Memory B cell (primary cell): ENCODE measurements at regions not wholly inside any gene's neighbourhood (a gene's known extent, or its start where the extent isn't known, plus 50 kb on each side); places are given as distances from the start of the nearest gene placed in this dataset.
"Not testable (repeated sequence)": the region's sequence is repeated elsewhere in the genome, so short reads cannot be mapped to it uniquely, and the experiment has no call there.

Source experiments
- ATAC-seq: fragments of 150-1000 bp; cut with Tn5 transposase; 2 replicates; pipeline ENCODE4 v1.10.0; 2021; ENCODE audit warnings: low read depth, mild to moderate bottlenecking, moderate library complexity
- DNase-seq, 2 donors: peaks; one replicate each; pipeline ENCODE4 v3.0.0; 2022; ENCODE audit warnings: low spot score in 2 of 2
- H3K27ac Mint-ChIP-seq: one replicate; pipeline ENCODE4 v1.8.0; 2022; ENCODE audit warnings: mild to moderate bottlenecking, moderate library complexity, mixed read lengths
- H3K27me3 Mint-ChIP-seq: one replicate; pipeline ENCODE4 v1.8.0; 2022; ENCODE audit warnings: mixed read lengths
- H3K36me3 Mint-ChIP-seq: one replicate; pipeline ENCODE4 v1.8.0; 2022; ENCODE audit warnings: mild to moderate bottlenecking, mixed read lengths
- H3K4me1 Mint-ChIP-seq: one replicate; pipeline ENCODE4 v1.8.0; 2022; ENCODE audit warnings: mixed read lengths
- H3K4me3 Mint-ChIP-seq: one replicate; pipeline ENCODE4 v1.8.0; 2022; ENCODE audit warnings: mild to moderate bottlenecking, moderate library complexity, mixed read lengths
- H3K9me3 Mint-ChIP-seq: one replicate; pipeline ENCODE4 v1.8.0; 2022; ENCODE audit warnings: mixed read lengths

DNA sequence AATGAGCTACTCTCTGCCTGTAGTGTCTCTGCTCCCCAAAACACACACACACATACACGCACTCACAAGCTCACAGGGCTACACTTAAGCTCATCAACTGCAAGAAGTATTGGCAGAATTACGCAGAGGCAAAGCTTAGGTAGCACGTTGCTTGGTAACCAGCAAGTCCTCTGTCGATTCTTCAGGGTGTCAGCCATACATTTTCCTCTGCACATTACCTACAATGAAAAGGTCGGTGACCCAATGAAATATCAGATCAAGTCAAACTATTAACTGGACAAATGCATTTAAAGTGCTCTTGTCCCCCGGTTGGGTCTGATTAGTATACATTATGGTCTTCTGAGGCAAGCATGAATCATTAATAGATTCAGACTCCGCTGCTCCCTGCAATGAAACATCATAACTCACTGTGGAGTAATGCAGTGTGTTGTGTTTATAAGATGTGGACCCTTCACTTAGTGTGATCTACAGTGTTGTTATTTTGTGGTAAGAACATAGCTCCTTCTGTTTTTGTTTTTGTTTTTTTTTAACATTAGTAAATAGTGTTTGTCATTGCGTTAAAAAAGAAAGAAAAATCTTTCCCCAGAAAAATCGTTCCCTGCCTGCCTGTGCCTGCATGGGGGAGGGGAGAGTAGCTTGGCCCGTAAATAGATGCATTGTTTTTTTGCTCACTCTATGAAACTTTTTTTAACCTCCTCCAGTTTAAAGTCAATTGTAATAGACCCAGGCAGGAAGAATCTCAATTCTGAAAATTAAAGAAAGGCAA, 325.5 kb downstream of the SFMBT2 start:
- no peaks in the 10 kb centered on the region for H3K4me1 Mint-ChIP-seq
- peaks cover 7% of the 10 kb centered on the region for H3K27me3 Mint-ChIP-seq
- H3K9me3 Mint-ChIP-seq = no peaks in the 10 kb centered on the region
- H3K27ac Mint-ChIP-seq = no peak overlapping the region
- DNase-seq (no peak), ATAC-seq (no peak)
- H3K4me3 Mint-ChIP-seq = no peak overlapping the region
- H3K36me3 Mint-ChIP-seq = no peaks in the 10 kb centered on the region

DNA sequence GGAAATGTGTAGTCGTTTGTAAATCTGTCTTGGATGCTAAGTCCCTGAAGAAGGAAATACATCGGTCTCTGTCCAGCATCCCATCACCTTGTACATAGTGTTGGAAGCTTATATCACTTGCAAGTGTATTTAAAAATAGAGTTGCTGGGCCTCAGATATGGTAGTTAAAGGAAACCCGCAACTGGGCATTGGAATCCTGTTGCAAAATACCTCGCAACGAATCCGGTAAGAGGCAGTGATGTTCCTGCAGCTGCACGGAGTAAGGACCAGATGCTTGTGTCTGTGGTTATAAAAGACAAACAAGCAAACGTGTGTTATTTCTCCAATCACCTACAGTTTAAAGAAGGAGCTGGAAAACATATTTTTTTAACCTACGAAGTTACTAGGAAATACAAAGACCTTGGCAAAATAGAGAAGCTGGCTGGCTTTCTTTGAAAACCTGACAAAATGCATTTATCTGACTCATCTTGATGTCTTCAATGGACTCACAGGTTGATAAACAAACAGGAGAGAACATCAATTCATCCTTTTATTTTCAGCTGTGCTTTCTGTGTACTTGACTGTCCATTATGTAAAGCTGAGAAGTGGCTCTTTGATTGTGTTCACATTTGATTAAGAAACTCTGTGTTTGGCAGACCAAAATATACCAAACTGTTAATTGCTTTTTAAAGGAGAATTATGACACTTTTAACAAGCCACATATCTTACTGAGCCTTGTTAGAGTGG, 326.4 kb downstream of the SFMBT2 start:
- Mint-ChIP-seq H3K27me3 (peaks cover 7% of the 10 kb centered on the region), H3K4me3 (no peak overlapping the region), H3K27ac (no peak overlapping the region), H3K4me1 (no peaks in the 10 kb centered on the region), H3K36me3 (no peaks in the 10 kb centered on the region), H3K9me3 (no peaks in the 10 kb centered on the region)
- ATAC-seq = no peak
- no peak for DNase-seq

DNA sequence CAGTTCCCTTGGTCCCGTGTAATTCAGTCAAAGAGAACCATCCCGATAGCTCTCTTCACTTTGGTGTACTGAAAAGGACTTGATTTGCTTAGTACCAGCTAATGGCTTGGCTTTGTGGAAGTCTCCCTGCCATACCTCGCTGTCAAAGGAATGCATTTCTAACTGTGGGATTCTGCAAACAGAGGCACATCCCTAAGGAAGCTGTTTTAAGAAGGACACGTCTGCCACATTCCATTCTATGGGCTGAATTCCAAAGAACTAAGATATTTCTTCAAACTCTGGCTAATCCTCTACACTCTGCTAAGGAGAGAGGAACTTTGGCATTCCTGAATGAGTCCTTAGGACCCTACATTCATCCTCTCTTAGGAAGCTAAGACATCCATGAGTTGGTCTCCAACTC, 327.9 kb downstream of the SFMBT2 start:
- no peaks in the 10 kb centered on the region for H3K36me3 Mint-ChIP-seq
- no peak for DNase-seq
- no peak for ATAC-seq
- H3K4me1 Mint-ChIP-seq = no peaks in the 10 kb centered on the region
- no peaks in the 10 kb centered on the region for H3K9me3 Mint-ChIP-seq
- H3K4me3 Mint-ChIP-seq = no peak overlapping the region
- H3K27ac Mint-ChIP-seq = no peak overlapping the region
- H3K27me3 Mint-ChIP-seq = peaks cover 9% of the 10 kb centered on the region

DNA sequence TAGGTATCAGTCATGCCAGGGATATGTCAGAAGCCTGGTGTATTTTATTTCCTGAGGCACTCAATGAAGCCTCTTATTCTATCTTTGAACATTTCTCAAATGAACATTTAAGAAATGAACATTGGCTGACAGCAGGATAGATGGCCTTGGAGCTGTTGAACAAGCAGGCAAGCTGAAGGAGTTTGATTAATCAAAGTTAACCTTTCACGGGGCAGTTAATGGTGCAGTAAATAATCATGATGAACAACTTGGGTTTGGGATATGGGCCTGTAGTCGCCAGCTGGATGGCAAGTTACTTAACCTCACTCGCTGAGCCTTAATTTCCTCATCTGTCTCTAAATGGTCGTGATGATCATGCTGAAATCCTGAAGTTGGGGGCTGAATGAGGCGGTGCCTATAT, 333.0 kb downstream of the SFMBT2 start:
- no peaks in the 10 kb centered on the region for H3K4me1 Mint-ChIP-seq
- H3K9me3 Mint-ChIP-seq = no peaks in the 10 kb centered on the region
- no peaks in the 10 kb centered on the region for H3K36me3 Mint-ChIP-seq
- H3K4me3 Mint-ChIP-seq = no peak overlapping the region
- ATAC-seq = no peak
- DNase-seq = no peak
- peaks cover 19% of the 10 kb centered on the region for H3K27me3 Mint-ChIP-seq
- no peak overlapping the region for H3K27ac Mint-ChIP-seq

DNA sequence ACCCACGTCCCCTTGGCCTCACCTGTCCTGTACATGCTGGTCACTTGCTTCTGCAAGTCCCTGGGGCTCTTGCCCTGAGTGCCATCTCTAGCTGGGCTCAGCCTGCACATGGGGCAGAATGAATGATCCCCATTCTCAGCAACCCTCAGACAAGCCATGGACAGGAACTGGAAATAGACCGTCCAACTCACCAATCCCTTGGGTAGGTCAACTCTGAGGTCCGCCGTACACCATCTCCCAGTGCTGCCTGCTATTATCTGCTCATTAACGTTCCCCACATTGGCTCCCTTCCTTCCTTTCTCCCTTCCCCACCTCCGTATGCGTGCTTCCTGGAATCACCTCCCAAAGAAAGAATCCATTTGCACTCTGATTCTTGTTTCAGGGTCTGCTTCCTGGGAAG, 335.0 kb downstream of the SFMBT2 start:
- ATAC-seq = no peak
- no peaks in the 10 kb centered on the region for H3K36me3 Mint-ChIP-seq
- H3K4me1 Mint-ChIP-seq = no peaks in the 10 kb centered on the region
- no peak overlapping the region for H3K4me3 Mint-ChIP-seq
- H3K27me3 Mint-ChIP-seq = peaks cover 19% of the 10 kb centered on the region
- H3K9me3 Mint-ChIP-seq = no peaks in the 10 kb centered on the region
- no peak for DNase-seq
- H3K27ac Mint-ChIP-seq = no peak overlapping the region

DNA sequence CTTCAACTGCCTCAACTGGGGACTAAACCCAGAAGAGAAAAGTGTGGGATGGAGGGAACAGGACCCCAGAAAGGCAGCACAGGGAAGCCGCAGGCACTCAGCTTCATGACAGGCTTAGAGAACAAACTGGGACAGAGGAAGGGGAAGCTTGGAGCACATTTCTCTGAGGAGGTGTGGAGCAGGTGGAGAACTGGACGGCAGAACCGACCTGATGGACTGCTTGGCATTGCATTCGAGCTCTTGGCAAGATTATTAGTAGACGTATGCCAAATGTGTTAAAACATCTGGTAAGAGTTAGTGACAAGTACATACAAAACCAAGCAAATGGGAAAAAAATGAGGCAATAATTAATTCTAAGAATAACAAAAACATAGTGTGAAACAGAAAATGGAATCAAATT, 335.7 kb downstream of the SFMBT2 start:
- H3K4me3 Mint-ChIP-seq = no peak overlapping the region
- H3K36me3 Mint-ChIP-seq = no peaks in the 10 kb centered on the region
- peaks cover 18% of the 10 kb centered on the region for H3K27me3 Mint-ChIP-seq
- DNase-seq = no peak
- H3K27ac Mint-ChIP-seq = no peak overlapping the region
- H3K4me1 Mint-ChIP-seq = no peaks in the 10 kb centered on the region
- no peaks in the 10 kb centered on the region for H3K9me3 Mint-ChIP-seq
- ATAC-seq = no peak

DNA sequence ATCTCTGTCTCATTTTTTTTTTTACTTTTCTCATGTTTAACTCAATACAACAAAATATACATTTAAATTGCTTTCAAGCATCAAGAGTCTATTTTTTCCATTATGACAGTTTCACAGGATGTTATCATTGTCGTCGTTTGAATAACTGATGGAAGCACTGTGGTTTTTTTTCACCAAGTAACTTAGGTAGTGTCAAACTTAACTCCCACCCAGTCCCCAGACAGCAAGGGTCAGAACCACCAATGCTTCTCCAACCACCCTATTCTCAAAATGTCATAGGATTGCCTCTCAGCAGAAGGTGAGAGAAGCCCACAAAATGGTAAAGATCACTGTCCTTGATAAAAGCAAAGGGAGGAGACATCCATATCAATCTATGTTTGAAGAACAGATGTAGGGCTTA, 339.4 kb downstream of the SFMBT2 start:
- Mint-ChIP-seq H3K9me3 (no peaks in the 10 kb centered on the region), H3K27ac (no peak overlapping the region), H3K4me1 (no peaks in the 10 kb centered on the region), H3K36me3 (no peaks in the 10 kb centered on the region), H3K4me3 (no peak overlapping the region), H3K27me3 (peaks cover 17% of the 10 kb centered on the region)
- no peak for ATAC-seq
- DNase-seq = no peak

DNA sequence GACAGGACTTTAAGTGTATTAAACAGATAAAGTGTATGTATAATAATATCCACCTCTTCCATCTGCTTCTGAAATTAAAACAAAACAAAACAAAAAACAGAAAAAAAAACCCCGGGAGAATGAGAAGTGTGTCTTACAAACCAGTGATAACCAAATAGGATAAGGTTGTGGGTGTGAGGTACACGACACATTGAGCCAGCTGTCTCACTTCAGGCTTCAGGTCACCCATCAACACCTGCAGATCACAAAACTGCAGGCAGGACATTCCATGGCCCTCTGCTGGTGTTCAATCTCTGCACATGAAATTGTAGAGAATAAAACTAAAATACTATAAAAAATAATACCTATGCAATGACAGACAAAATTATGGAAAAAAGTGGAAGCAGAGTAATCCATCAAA, 339.9 kb downstream of the SFMBT2 start:
- Mint-ChIP-seq H3K4me1 (no peaks in the 10 kb centered on the region), H3K9me3 (no peaks in the 10 kb centered on the region), H3K4me3 (no peak overlapping the region), H3K27ac (no peak overlapping the region), H3K36me3 (no peaks in the 10 kb centered on the region), H3K27me3 (peaks cover 15% of the 10 kb centered on the region)
- DNase-seq (no peak), ATAC-seq (no peak)

DNA sequence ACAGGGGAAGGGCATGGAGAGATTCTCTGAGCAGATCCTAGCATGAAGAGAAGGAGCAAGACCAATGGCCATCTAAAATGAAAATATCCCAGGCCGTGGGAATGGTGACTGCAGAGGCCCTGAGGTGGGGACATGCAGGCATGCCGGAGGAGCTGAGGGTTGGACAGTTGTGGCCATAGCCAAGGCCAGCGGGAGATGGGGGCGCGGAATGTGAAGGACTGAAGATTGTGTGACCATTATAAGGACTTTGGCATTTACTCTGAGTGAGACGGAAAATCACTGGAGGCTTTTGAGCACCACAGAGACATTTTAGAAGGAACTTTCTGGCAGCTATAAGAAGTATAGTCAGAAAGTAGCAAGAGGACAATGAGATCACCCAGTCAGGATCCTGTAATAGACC, 341.1 kb downstream of the SFMBT2 start:
- Mint-ChIP-seq H3K36me3 (no peaks in the 10 kb centered on the region), H3K4me1 (no peaks in the 10 kb centered on the region), H3K9me3 (no peaks in the 10 kb centered on the region), H3K27ac (no peak overlapping the region), H3K27me3 (peaks cover 15% of the 10 kb centered on the region), H3K4me3 (no peak overlapping the region)
- no peak for ATAC-seq
- DNase-seq = no peak

DNA sequence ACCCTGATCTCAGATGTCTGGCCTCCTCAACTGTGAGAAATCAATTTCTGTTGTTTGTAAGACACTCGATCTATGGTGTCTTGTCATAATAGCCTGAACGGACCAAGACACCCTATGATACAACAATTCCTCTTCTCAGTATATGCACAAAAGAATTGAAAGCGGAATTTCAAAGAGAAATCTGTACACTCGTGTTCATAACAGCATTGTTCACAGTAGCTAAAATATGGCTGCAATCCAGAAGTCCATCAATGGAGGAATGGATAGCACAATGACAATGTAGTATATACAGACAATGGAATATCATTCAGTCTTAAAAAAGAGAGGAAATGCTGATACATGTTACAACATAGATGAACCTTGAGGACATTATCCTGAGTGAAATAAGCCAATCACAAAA, 354.6 kb downstream of the SFMBT2 start:
- Mint-ChIP-seq H3K9me3 (no peaks in the 10 kb centered on the region), H3K27ac (no peak overlapping the region), H3K4me3 (no peak overlapping the region), H3K27me3 (peaks cover 5% of the 10 kb centered on the region), H3K4me1 (no peaks in the 10 kb centered on the region), H3K36me3 (no peaks in the 10 kb centered on the region)
- DNase-seq (no peak), ATAC-seq (no peak)

DNA sequence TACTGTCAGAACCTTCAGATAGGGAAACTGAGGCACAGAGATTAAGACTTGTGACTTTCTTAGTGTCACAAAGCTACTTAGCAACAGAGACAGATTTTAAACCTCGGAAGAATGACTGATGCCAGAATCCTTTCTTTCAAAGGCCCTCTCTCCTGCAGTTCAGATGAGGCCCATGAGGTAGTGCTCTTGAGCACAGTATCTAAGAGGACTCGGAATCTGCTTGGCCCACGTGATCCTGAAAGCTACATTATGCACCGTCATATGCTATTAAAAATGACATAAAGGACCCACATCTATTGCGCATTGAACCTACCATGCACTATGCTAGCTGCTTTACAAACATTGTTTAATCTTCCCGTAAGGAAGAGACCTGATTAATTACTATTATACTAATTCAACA, 355.9 kb downstream of the SFMBT2 start:
- H3K27ac Mint-ChIP-seq = no peak overlapping the region
- peaks cover 5% of the 10 kb centered on the region for H3K27me3 Mint-ChIP-seq
- DNase-seq = no peak
- ATAC-seq = peak; percentile 37
- no peak overlapping the region for H3K4me3 Mint-ChIP-seq
- peaks cover 2% of the 10 kb centered on the region for H3K9me3 Mint-ChIP-seq
- no peaks in the 10 kb centered on the region for H3K4me1 Mint-ChIP-seq
- no peaks in the 10 kb centered on the region for H3K36me3 Mint-ChIP-seq

DNA sequence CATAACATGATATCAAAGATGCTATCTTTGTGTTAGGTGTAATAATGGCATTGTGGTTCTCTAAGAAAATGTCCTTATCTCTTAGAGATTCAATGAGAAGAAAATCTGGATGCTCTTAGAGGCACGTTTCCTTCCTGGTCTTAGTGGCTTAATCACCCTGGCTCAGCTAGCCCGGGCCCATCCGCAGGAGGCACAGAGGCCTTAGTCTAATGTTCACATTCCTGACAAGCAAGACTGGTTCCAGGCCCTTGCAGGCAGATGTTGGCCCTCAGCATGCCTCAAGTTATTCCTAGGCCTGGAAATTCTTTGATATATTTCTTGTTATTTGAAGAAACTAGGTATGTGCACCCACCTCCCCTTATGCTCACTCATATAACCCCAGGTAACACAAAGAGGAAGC, 357.6 kb downstream of the SFMBT2 start:
- ATAC-seq (no peak), DNase-seq (no peak)
- H3K4me1 Mint-ChIP-seq = no peaks in the 10 kb centered on the region
- H3K27ac Mint-ChIP-seq = no peak overlapping the region
- no peaks in the 10 kb centered on the region for H3K36me3 Mint-ChIP-seq
- H3K27me3 Mint-ChIP-seq = peaks cover 5% of the 10 kb centered on the region
- no peak overlapping the region for H3K4me3 Mint-ChIP-seq
- H3K9me3 Mint-ChIP-seq = peaks cover 2% of the 10 kb centered on the region

DNA sequence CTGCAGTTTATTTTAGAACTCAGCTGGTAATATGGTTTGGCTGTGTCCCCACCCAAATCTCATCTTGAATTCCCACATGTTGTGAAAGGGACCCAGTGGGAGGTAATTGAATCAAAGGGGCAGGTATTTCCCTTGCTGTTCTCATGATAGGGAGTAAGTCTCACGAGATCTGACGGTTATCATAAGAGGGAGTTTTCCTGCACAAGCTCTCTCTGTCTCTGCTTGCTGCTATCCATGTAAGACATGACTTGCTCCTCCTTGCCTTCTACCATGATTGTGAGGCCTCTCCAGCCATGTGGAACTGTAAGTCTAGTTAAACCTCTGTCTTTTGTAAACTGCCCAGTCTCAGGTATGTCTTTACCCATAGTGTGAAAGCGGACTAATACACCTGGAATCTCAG, 360.8 kb downstream of the SFMBT2 start:
- H3K27ac Mint-ChIP-seq, DNase-seq, H3K9me3 Mint-ChIP-seq, H3K36me3 Mint-ChIP-seq, H3K27me3 Mint-ChIP-seq, H3K4me3 Mint-ChIP-seq, ATAC-seq: not testable (repeated sequence)
- H3K4me1 Mint-ChIP-seq = peaks cover 15% of the 10 kb centered on the region

DNA sequence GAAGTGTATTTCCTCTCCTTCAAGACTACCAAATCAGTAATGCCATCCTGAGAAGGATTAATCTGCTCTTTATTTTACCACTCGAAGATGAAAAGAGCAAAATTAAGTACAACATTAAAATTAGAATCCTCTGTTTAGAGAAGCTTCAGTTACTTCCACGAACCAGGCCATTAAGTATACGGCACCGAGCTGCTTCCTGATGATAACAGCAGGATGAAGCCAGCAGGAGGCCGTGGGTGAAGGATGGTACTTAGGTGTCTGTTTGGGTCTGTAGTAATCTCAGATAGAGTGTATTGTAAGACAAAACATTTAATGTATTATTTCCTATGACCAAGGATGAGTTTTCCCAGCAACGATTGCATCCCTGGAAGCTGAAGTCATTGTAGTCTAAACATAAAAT, 362.8 kb downstream of the SFMBT2 start:
- Mint-ChIP-seq H3K4me3 (no peak overlapping the region), H3K4me1 (peaks cover 21% of the 10 kb centered on the region), H3K36me3 (no peaks in the 10 kb centered on the region), H3K27ac (no peak overlapping the region), H3K27me3 (peaks cover 6% of the 10 kb centered on the region), H3K9me3 (peaks cover 4% of the 10 kb centered on the region)
- DNase-seq (no peak), ATAC-seq (no peak)

DNA sequence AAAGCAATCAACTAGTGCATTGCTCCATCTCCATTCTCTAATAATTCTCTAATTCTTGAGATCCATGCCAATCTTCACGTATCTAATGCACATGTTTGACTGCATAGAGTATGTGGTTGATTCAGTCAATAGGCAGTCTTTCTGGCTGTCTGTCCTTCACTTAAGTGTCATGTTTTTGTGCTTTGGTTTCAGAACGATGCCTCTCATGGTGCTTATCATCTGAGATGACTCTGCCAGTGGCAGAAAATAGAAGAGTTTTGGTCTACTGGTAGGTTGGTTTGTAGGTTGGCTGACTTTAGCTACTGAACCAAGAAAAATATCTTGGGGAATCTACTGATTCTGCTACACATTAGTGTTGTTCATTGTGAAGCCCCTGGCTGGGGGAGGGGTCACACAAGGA, 364.2 kb downstream of the SFMBT2 start:
- Mint-ChIP-seq H3K9me3 (peaks cover 4% of the 10 kb centered on the region), H3K27ac (no peak overlapping the region), H3K27me3 (peaks cover 6% of the 10 kb centered on the region), H3K36me3 (no peaks in the 10 kb centered on the region), H3K4me1 (peaks cover 21% of the 10 kb centered on the region), H3K4me3 (no peak overlapping the region)
- no peak for DNase-seq
- ATAC-seq = peak; percentile 49
